ENCODE measurements at regions not wholly inside any gene's neighbourhood (a gene's known extent, or its start where the extent isn't known, plus 50 kb on each side); places are given as distances from the start of the nearest gene placed in this dataset.

DNA sequence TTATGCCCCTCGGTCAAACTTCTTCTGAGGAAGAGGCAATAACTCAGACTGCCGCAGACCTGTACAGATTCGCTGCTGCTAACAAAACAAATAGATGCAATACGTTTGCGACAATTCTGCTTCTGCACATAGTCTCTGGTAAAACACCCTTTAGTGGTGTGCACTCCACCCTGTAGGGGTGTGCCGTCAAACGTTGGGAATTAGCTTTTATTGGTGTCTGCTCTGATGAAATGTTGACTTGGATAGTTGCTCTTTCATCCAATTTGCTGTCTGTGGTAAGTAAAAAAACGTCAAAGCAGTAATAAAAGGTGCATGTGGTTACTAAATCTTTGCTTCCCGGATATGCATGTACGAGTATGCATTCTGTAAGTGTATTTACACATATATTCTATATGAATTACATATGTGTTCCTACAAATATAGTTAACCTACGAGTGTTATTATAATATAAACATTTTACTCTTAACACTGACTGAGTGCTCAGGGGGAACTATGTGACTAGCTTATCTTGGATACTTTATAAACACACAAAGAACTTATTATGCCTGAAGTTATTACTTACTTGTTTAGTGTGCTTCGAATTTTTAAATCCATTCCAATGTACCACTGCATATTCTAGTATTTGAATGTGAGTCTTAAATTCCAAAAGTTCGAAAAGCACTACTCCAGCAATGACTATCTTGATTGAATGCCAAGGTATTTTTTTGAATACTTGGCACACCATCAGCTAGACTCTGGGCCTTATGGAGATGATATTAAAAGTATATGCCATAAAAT is 610.2 kb downstream of the ZEB2 start:
- no peak for DNase-seq (ENCODE audit: low read depth)

DNA sequence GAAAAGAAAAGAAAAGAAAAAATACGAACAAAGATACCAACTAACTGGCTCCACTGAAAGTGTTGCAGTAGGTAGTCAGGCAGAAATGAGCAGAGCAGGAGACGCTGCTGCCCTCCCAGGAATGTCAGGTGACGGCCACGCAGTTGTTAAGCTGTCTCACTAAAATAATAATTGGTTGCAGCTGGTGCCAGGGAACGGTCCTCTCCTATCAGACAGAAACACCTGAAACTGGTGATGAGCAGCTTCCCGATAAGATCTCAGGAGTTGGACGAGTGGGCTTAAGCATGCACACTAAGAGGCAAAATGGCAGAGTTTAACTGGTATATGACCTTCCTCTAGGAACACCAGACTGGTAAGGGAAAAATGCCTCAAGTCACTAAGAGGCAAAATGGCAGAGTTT is 611.1 kb downstream of the ZEB2 start:
- no peak for DNase-seq (ENCODE audit: low read depth)

DNA sequence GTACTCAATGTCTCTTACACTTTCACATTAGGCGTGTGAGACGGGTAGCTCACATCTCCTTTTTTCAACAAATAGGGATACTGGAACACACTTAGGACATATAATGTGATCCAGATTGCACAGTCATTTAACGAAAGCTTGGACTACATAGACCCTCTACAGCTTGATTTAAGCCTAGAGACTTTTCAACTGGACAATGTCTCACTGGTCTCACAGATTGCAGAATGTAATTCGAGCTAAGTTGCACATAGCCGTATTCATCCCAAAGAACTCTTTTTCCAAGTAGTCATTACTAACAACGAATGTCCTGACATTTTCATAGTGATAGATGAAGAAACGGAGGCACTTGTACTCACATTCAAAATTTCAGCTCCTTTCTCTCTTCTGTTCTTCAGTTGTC is 612.1 kb downstream of the ZEB2 start:
- peak; percentile 63 for DNase-seq (ENCODE audit: low read depth)

DNA sequence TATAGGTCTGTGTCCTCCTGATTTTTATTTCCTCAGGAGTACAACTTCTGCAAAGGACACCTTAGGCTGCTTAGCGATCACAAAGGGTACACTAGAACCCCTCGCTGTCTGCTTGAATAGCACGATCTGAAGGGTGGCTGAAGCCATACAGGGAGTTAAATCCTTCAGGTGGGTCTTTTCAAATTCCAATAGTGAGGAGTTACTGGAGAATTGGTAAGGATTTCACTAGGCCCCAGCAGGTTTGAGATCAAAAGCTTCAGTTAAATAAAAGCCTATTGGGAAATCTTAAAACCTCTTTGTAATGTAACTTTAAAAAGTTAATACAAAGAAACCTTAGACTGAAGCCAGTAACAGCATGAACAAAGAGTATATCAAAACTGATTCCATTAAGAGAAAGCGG is 613.1 kb downstream of the ZEB2 start:
- no peak for DNase-seq (ENCODE audit: low read depth)

DNA sequence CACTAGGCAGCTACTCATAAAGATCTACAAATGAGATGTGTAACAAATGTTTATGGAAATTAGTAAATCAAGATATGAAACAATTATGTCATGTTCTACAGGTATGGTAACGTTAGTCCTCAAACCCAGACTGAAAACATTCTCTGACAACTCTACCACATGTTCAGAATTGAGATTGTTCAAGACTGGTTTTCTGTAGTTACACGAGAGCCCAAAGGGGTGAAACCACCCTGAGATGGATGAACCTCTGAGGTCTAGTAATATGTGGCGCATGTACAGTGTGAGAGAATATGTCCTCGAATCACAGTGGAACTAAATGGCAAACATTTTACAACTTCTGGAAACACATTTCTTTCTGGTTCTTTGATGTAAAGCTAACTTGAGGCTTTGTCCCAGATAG is 614.3 kb downstream of the ZEB2 start:
- no peak for DNase-seq (ENCODE audit: low read depth)

DNA sequence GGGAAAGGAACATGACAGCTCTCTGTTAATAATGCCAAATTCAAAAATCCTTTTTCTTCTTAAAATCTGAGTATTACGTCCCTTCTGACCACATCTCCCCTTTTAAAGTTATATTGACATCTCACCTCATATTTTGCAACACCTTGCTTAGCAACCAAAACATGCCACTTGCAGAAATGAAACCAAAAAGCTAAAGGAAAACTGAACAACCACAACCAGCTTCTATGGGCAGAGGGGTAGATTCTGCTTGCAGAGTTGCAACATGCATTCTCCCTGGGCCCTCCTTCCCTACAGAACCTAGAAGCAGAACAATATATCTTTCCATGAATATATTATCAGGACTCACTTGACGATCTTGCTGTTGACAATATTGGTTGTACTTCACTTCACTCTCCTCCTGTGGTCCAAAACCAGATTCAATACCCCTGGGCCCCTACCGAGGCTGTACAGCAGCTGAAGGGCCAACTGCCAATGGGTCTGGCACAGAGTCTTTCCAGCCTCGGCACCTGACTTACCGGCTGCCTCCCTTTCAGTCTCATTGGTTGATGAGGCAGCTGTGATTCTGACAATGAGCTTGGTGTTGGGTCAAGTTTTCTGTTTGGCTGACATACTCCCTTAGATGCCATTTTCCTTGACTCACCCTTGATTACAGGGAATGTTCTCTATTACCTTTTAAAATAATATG is 616.6 kb downstream of the ZEB2 start:
- no peak for DNase-seq (ENCODE audit: low read depth)

DNA sequence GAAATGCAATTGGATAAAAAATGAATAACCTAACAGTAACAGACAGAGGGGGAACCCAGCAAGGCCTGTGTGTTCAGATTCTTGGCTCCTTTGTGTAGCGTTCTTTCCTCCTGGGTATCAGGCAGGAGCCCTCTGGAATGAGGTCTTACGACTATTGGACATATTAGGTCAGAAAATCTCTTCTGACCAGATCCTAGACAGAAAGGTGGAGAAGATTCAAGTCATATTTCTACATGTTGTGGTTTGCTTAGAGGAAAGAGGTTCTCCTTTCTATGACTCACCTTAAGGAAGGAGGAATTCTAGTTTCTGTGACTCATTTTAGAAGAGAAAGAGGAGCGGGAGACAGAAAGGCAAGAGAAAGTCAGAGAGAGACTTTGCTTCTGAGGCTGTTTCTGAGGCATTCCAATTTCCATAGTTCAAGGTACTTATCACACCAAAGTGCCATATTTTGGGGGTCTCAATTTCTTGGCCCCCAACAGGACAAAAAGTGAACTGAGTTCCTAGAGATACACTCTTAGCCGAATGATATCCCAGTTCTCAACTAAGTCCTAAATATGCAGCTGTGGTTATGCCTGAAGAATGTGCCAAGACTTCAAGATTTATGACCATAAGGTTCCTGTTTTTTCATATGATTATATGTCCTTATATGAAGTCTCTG is 618.6 kb downstream of the ZEB2 start:
- peak; percentile 95 for DNase-seq (ENCODE audit: low read depth)

DNA sequence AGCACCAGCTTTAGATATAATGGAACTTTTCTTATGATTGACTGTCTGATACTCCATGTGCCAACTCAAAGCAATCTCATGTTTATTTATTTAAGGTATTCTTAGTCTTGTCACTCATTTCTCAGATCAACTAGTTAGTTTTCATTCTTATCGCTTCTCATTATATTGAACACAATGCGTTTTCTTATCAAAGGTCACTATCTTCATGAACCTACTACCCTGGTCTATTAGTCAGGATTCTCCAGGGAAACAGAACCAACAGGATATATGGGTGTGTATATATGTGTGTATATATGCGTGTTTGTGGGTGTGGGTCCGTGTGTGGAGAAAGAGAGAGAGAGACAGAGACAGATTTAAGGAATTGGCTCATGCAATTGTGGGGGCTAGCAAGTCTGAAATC is 619.9 kb downstream of the ZEB2 start:
- DNase-seq (ENCODE audit: low read depth) = no peak

DNA sequence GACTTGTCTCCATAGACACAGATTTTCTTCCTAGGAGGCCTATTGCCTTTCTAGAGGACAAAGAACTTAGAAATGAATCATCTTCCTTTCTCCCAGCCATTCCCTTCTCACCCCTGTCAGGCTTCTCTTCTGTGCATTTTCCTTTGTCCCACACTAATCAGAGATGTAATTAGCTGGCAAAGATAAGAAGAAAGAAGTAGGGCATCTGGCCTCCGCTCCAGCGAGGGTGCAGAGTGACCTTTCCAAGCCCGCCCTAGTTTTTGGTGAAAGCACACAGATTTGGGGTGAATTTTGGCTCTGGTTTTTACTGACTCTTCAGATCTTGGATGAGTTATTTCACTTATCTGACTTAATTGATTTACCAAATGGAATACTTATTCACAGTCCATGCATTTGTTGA is 626.5 kb downstream of the ZEB2 start:
- DNase-seq (ENCODE audit: low read depth) = no peak

DNA sequence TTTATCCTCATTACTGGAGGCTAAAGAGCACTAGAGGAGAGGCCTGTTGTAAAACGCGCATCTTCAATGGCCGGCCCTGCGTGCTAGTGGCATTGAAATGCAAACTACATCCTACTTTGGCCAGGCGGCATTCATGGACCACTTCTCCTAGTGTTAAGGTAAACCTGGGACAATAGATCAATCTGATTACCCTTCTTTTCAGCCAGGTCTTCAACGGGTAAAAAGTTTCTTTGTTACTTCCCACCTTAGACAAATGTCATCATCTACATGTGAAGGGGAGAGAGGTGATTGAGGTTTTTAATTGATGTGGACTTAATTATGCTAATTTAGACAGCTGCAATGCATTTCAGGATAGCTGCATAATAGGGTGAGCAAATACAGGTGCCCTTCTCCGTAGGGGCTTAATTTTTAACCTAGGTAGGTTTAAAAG is 628.0 kb downstream of the ZEB2 start:
- no peak for DNase-seq (ENCODE audit: low read depth)

DNA sequence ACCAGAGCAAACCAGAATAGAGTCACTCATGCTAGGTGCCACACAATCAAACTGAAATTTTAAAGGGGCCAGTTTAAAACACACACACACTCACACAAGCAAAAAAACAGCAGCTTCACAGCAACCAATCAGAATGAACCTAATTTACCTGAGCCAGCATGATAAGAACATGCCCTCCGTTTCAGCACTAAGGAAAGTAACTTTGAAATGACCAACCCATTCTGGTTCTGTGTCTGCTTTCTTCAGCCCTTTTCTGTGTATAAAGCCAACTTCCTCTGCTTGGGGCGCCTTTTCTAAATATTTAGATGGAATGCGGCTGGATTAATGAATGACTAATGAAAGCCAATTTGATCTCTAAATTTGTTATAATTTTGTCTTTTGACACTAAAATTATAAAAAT is 629.1 kb downstream of the ZEB2 start:
- no peak for DNase-seq (ENCODE audit: low read depth)

DNA sequence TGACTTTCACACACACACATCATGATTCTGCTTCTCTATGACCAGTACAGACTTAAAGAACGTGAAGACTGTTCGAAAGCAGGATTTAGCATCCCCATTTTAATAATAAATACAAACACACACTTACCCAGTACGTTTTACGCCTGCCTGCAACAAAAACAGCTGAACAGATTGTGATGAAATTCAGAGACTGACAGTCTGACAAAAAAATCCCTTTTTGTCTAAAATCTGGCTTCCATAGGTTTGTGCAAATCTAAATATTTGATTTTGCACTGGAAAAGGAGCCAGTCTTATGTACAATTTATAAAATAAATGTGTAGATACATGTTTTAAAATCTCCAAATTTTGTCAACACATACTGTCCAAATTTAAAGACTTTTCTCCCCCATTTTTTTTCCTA is 630.7 kb downstream of the ZEB2 start:
- no peak for DNase-seq (ENCODE audit: low read depth)

DNA sequence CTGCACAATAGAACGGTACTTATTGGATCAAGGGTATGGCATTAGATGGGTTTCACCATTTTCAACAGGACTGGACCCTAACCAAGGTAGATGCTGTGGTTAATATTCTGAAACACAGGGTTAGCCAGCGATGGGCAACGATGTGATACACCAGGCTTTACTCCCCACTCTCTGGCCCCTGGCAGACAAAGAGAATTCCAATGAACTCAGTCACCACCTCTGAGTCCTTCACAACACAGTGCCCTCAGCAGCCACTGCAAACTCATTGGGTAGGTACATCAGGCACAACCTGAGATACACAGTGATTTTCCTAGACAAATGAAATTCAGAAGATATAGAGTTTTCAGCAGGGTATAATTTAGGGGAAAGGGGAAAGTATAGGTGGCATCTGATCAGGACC is 634.5 kb downstream of the ZEB2 start:
- DNase-seq (ENCODE audit: low read depth) = peak; percentile 43

DNA sequence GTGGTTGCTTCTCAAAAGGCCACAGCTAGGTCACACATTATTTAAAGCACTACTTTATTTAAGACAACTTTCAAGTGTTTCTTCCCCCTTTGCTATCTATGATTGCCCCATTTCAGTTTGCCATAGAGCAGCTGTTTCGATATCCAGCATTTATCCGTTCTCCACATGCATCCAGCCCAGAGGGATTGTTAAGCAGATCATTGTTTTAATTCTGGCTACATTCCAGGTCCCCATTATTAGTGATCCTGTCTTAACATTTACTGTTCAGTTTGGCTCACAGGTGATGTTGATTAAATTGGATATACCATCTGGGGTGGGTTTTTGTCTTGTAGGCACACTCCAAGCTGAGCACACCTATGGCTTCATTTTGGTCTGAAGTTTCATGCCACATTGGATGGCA is 638.7 kb downstream of the ZEB2 start:
- no peak for DNase-seq (ENCODE audit: low read depth)

DNA sequence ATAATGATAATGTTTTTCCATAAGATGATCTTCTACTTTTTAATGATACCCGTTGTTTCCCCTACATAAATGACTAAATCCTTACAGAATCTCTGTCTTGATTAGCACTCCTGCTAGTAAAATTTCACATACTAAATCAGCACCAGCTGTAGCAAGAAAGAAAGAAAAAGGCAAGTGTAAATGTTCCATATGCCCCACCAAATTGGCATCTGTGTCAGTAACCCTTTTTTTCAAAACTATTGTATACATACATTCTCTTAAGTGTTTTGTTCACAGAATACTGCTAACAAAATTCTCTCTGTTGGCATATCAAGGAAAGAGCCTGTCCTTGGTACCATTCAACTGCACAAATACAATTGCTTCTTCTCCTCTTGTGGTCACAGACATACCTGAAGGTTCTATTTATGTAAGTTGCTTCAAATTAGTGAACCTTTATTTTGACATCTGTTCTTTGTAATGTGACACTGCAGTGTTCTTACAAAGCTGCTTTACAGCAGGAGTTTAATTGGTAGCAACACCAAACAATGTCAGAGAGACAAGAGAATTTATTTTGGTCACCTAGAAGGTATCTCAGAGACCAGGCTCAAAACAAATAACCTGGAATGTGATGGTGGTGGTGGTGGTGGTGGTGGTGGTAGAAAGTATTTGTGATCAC is 641.9 kb downstream of the ZEB2 start:
- no peak for DNase-seq (ENCODE audit: low read depth)

DNA sequence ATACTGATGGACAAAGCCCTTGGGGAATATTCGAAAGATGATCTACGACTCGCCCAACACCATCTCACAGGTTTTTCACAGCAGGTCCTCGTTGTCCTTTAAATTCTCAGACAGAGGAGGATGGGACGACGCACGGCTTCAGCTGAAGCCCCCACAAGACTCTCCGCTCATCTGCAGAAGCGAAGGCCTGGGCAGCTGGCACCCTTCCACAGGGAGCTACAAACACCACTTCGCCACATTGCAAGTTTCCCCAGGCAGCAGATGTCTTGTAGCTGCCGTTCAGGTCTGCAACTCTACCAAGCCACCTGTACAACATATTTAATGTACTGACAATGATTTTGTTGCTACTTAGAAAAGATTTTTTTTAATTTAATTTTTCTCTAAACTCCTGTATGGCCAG is 642.9 kb downstream of the ZEB2 start:
- DNase-seq (ENCODE audit: low read depth) = no peak

DNA sequence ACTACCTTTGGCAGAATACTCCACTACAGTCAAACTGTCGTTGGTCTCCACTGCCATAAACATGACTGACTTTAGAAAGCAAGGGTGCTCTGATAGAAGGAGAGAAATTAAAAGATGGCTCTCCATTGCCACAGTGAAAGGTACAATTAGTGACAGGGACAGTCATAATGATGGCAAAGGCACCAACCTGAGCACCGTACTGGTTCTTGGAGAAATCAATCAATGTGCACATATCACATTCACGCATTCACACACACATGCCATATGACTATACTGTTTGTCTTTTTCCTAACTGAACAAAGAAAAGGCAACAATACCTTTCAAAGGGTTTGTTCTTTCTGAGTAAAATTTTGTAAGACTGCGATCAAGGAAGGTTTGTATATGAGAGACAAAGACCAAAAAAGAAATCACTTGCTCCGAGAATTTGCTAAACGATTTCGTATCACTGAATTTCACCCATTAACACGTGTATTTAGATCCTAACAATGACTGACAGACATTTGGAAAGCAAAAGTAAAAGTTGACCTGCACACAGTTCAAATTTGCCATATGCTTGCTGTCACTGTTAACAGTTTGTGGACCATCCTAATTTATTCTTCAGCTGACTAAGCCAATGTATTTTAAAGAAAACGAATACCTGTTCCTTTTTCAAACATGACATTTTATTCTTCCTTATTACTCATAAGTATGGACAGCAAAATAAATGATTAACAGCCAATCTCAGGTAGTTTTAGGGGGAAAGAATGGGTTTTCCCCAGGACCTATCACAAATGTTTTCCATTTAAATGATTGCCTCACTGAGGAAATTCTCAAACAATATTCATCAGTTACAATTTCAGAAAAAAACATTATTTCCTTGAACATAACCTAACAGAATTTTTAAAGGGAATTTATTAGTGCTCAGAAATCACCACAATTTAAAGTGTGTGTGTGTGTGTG is 644.4 kb downstream of the ZEB2 start:
- no peak for DNase-seq (ENCODE audit: low read depth)

DNA sequence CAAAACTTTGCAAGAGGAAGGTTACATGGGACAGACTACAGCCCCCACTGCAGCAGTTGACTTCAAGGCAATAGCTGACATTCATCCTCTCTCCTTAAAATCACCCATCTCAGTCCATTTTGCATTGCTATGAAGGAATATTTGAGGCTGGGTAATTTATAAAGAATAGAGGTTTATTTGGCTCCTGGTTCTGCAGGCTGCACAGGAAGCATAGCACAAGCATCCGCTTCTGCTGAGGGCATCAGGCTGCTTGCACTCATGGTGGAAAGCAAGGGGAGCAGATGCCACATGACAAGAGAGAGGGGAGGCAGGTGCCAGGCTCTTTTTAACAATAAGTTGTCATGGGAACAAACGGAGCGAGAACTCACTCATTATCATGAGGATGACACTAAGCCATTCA is 646.0 kb downstream of the ZEB2 start:
- DNase-seq (ENCODE audit: low read depth) = no peak

DNA sequence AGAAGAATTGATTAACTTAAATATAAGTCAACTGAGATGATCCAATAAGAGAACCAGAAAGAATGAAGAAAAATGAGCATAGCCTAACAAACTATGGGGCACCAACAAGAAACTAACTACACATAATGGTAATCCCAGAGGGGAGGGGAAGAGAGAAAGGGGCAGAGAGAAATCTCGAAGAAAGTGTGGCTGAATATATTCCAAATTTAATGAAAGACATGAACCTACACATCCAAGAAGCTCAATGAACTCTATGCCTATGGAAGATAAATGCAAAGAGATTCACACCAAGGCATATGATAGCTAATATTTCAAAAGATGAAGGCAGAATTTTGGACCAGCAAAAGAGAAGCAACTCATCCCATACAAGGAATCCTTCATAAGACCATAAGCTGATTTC is 649.2 kb downstream of the ZEB2 start:
- no peak for DNase-seq (ENCODE audit: low read depth)

DNA sequence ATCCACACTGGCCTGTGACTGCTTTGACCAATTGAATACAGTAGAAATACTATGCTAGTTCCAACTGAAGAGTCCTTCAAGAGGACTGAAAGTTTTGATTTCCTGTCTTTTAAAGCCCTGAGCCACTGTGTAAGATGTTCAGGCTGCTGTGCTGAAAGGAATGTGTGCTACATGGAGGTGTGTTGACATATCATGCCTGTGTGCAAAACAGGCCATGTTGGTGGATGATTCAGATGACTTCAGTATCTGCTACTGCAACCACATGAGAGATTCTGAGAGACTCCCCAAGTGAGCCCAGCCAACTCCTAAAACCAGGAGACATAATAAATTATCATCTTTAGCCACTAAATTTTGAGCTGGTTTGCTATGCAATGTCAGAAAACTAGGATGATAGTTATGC is 662.9 kb downstream of the ZEB2 start:
- no peak for DNase-seq (ENCODE audit: low read depth)

DNA sequence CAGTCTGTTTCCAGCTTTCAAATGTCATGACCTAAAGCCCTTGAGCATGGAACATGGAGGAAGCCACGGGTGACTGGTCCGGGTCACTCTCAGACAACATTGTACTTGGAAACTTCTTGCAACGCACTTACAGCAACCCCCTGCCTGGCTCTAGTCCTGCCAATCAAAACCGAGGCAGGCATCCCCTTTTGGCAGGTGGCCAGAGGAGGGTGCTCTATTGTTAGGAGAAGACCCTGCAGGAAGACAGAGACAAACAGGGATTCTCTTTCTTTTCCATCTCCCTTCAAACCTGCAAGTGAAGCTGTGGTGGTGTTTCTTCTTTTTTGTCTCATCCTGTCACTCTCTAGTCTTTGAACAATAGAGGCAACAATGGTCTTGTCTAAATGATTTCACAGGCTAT is 667.2 kb downstream of the ZEB2 start:
- no peak for DNase-seq (ENCODE audit: low read depth)

DNA sequence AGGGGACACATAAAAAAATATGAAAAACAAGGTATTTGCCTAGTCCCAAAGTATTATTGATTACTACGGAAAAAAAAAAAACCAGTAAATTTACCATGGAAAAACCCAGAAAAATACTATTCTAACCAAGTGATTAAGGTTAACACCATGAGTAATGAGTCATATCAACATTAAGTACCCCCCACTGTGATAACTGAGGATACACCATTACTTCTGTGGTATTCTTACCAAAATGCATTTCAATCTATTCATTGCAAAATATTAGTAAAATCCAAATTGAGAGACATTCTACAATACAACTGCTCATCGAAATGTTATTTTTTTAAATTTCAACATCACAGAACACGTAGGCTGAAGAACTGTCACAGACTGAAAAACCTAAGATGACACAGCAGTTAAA is 669.8 kb downstream of the ZEB2 start:
- DNase-seq (ENCODE audit: low read depth) = no peak

Measured in ELR (cell line).